PC-9 (cell line): ENCODE measurements at regions not wholly inside any gene's neighbourhood (a gene's known extent, or its start where the extent isn't known, plus 50 kb on each side); places are given as distances from the start of the nearest gene placed in this dataset.

ENCODE experiments used
- BruUV-seq: library from RNA; stranded (reverse); fragments of 400-500 nt; replicated peaks from 2 replicates; lab custom pipeline; 2021; lab: Mats Ljungman, UMichigan
- CTCF ChIA-PET: fragments of 300-600 bp; sonication (Branson Sonifier 250); formaldehyde crosslinking; loops from one replicate; lab custom pipeline; 2022; ENCODE audit warnings: antibody characterized with exemption; lab: Charles Lee
- POLR2A ChIA-PET: fragments of 300-600 bp; sonication (Branson Sonifier 250); formaldehyde crosslinking; loops from one replicate; lab custom pipeline; 2022; ENCODE audit warnings: antibody characterized with exemption; ENCODE audit not compliant: unreplicated experiment; lab: Charles Lee
- DNase-seq, 2 experiments: peaks; one replicate each; pipeline versions ENCODE4 v3.0.0 to v3.0.0-alpha.2; 2015 to 2022; ENCODE audit warnings: mixed read lengths in 1 of 2
- H2AFZ ChIP-seq: fragments of 200-600 bp; sonication (generic); 2 replicates; pipeline ENCODE4 v1.8.1; 2017; ENCODE audit warnings: antibody characterized with exemption
- H3F3A ChIP-seq: fragments of 200-600 bp; sonication (generic); 2 replicates; pipeline ENCODE4 v1.8.1; 2017; ENCODE audit warnings: antibody characterized with exemption, mild to moderate bottlenecking, low read depth; ENCODE audit not compliant: insufficient read depth
- H3K27ac ChIP-seq: fragments of 200-600 bp; sonication (generic); 2 replicates; pipeline ENCODE4 v1.6.1; 2016; ENCODE audit warnings: mixed run types
- H3K27me3 ChIP-seq: fragments of 200-600 bp; sonication (generic); 2 replicates; pipeline ENCODE4 v1.6.1; 2016; ENCODE audit warnings: low read depth, mixed run types; ENCODE audit not compliant: insufficient read depth
- H3K36me3 ChIP-seq: fragments of 200-600 bp; sonication (generic); 2 replicates; pipeline ENCODE4 v1.6.1; 2016; ENCODE audit warnings: low read depth, mixed run types
- H3K4me1 ChIP-seq: fragments of 200-600 bp; sonication (generic); replicated peaks from 2 replicates; pipeline ENCODE4 v1.6.1; 2016; ENCODE audit warnings: mixed run types; ENCODE audit not compliant: insufficient read depth
- H3K4me2 ChIP-seq: fragments of 200-600 bp; sonication (generic); 2 replicates; pipeline ENCODE4 v1.6.1; 2017; ENCODE audit warnings: mixed run types
- H3K4me3 ChIP-seq: fragments of 200-600 bp; sonication (generic); 2 replicates; pipeline ENCODE4 v1.6.1; 2016; ENCODE audit warnings: mixed run types
- H3K79me2 ChIP-seq: fragments of 200-600 bp; sonication (generic); 2 replicates; pipeline ENCODE4 v1.6.1; 2017; ENCODE audit warnings: low read depth, mixed run types
- H3K9me2 ChIP-seq: fragments of 200-600 bp; sonication (generic); 2 replicates; pipeline ENCODE4 v1.8.1; 2017; ENCODE audit warnings: mild to moderate bottlenecking; ENCODE audit not compliant: insufficient read depth
- H3K9me3 ChIP-seq: fragments of 200-600 bp; sonication (generic); 2 replicates; pipeline ENCODE4 v1.8.1; 2016; ENCODE audit warnings: low read depth; ENCODE audit not compliant: insufficient read depth
- H4K20me1 ChIP-seq: fragments of 200-600 bp; sonication (generic); 2 replicates; pipeline ENCODE4 v1.8.1; 2017; ENCODE audit not compliant: insufficient read depth
- CTCF ChIP-seq: fragments of 200-600 bp; sonication (generic); conservative IDR thresholded peaks from 2 replicates; pipeline ENCODE4 v1.6.1; 2017; ENCODE audit warnings: mixed run types, antibody characterized with exemption, mild to moderate bottlenecking, moderate library complexity
- EZH2 ChIP-seq: fragments of 200-600 bp; sonication (generic); IDR thresholded peaks from 2 replicates; pipeline ENCODE4 v1.8.0; 2017; ENCODE audit warnings: antibody characterized with exemption, low read depth
- intact Hi-C: fragments of 100-400 bp; cut with micrococcal nuclease; formaldehyde crosslinking; loops from one replicate; pipeline ENCODE4 v1.10.0; 2022; ENCODE audit not compliant: unreplicated experiment

DNA sequence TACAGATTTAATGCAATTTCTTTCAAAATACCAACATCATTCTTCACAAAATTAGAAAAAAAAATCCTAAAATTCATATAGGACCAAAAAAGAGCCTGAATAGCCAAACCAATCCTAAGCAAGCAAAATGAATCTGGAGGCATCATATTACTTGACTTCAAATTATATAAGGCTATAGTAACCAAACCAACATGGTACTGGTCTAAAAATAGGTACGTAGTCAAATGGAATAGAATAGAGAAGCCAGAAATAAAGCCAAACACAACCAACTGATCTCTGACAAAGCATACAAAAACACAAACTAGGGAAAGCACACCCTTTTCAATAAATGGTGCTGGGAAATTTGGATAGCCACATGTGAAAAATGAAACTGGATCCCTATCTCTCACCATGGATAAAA lies 112.3 kb upstream of the TSPAN2 start:
- H2AFZ ChIP-seq = no peak overlapping the region

GRCh38 chr1:115199416-115200132 lies 110.3 kb upstream of the TSPAN2 start:
- DNase-seq = no peak
- Histone ChIP-seq H4K20me1 (no peaks in the 10 kb centered on the region), H3F3A (peaks cover 6% of the 10 kb centered on the region; the same call in 1 of the 2 replicates), H3K9me3 (peaks cover 41% of the 10 kb centered on the region), H3K27ac (no peak overlapping the region), H3K79me2 (no peaks in the 10 kb centered on the region), H3K36me3 (peaks cover 12% of the 10 kb centered on the region; the same call in 1 of the 2 replicates), H2AFZ (no peak overlapping the region), H3K4me1 (peaks cover 10% of the 10 kb centered on the region), H3K9me2 (no peaks in the 10 kb centered on the region), H3K4me3 (no peak overlapping the region), H3K27me3 (no peaks in the 10 kb centered on the region), H3K4me2 (no peak overlapping the region)
- intact Hi-C loops = no loop called here
- ChIA-PET CTCF (no interaction called here), POLR2A (no interaction called here)
- no TSS peak for BruUV-seq
- TF ChIP-seq EZH2 = no peak
- no peak for TF ChIP-seq CTCF

More for the DNA sequence above, 112.3 kb upstream of the TSPAN2 start:
- intact Hi-C loops = no loop called here
- no peaks in the 10 kb centered on the region for H3K79me2 ChIP-seq
- H3K9me2 ChIP-seq = no peaks in the 10 kb centered on the region
- H3K4me1 ChIP-seq = no peaks in the 10 kb centered on the region
- CTCF ChIA-PET = no interaction called here
- no peaks in the 10 kb centered on the region for H4K20me1 ChIP-seq
- DNase-seq = no peak
- no peak overlapping the region for H3K27ac ChIP-seq
- TF ChIP-seq EZH2 (no peak), CTCF (no peak)
- peaks cover 39% of the 10 kb centered on the region for H3K9me3 ChIP-seq
- BruUV-seq = no TSS peak
- no peak overlapping the region for H3K4me3 ChIP-seq
- H3K4me2 ChIP-seq = no peak overlapping the region
- H3K27me3 ChIP-seq = no peaks in the 10 kb centered on the region
- peaks cover 6% of the 10 kb centered on the region; the same call in 1 of the 2 replicates for H3K36me3 ChIP-seq
- no peaks in the 10 kb centered on the region for H3F3A ChIP-seq
- POLR2A ChIA-PET = no interaction called here

DNA sequence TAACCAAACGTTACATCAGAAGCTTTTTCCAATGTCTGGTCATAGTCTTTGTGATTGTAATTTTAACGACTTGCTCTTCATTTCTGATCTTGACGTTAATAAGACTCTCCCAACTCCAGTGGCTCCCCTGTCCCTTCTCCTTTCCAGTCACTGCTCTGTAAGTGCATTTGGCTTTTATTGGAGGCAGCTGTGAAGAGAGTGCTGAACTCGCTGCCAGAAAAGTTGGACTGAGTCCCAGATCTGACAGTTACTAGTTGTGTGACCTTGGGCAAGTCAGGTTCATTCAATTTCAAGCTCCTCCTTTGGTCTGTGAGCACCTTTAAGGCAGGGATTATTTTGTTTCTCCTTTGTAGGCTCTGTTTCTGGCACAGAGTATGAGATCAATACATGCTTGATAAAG lies 109.6 kb upstream of the TSPAN2 start:
- peaks cover 9% of the 10 kb centered on the region; the same call in 1 of the 2 replicates for H3F3A ChIP-seq
- DNase-seq = no peak
- TF ChIP-seq CTCF = no peak
- no peak for TF ChIP-seq EZH2
- intact Hi-C loops = no loop called here
- CTCF ChIA-PET = no interaction called here
- no peaks in the 10 kb centered on the region for H3K9me2 ChIP-seq
- H3K36me3 ChIP-seq = peaks cover 12% of the 10 kb centered on the region; the same call in 1 of the 2 replicates
- no peak overlapping the region for H2AFZ ChIP-seq
- no peaks in the 10 kb centered on the region for H3K27me3 ChIP-seq
- H3K4me3 ChIP-seq = no peak overlapping the region
- H3K4me2 ChIP-seq = no peak overlapping the region
- POLR2A ChIA-PET = no interaction called here
- no peaks in the 10 kb centered on the region for H4K20me1 ChIP-seq
- H3K79me2 ChIP-seq = no peaks in the 10 kb centered on the region
- H3K9me3 ChIP-seq = peaks cover 34% of the 10 kb centered on the region
- peaks cover 16% of the 10 kb centered on the region for H3K4me1 ChIP-seq
- H3K27ac ChIP-seq = no peak overlapping the region
- no TSS peak for BruUV-seq
